ENCODE measurements at regions not wholly inside any gene's neighbourhood (a gene's known extent, or its start where the extent isn't known, plus 50 kb on each side); places are given as distances from the start of the nearest gene placed in this dataset.
A peak's percentile ranks its signal among the peaks of the same experiment; 100 is the strongest.
"Not testable (repeated sequence)": the region's sequence is repeated elsewhere in the genome, so short reads cannot be mapped to it uniquely, and the experiment has no call there.

GRCh38 chr14:37779480-37779879 is 184.1 kb downstream of the TTC6 start:
- Histone ChIP-seq H3K27me3 (ENCODE audit: insufficient read depth, low read length) (no peaks in the 10 kb centered on the region), H2AFZ (ENCODE audit: low read length) (no peak overlapping the region), H3K4me2 (ENCODE audit: insufficient read depth, low read length) (no peak overlapping the region), H4K20me1 (ENCODE audit: insufficient read depth, low read length) (no peaks in the 10 kb centered on the region), H3K9me3 (ENCODE audit: low read depth, low read length) (no peaks in the 10 kb centered on the region), H3K79me2 (ENCODE audit: insufficient read depth, low read length) (no peaks in the 10 kb centered on the region), H3K27ac (ENCODE audit: low read depth, low read length) (no peak overlapping the region), H3K4me1 (ENCODE audit: insufficient read depth, low read length) (no peaks in the 10 kb centered on the region), H3K36me3 (ENCODE audit: insufficient read depth, low read length) (no peaks in the 10 kb centered on the region), H3K4me3 (ENCODE audit: insufficient read depth, low read length) (no peak overlapping the region)
- TF ChIP-seq, protein P1, sequence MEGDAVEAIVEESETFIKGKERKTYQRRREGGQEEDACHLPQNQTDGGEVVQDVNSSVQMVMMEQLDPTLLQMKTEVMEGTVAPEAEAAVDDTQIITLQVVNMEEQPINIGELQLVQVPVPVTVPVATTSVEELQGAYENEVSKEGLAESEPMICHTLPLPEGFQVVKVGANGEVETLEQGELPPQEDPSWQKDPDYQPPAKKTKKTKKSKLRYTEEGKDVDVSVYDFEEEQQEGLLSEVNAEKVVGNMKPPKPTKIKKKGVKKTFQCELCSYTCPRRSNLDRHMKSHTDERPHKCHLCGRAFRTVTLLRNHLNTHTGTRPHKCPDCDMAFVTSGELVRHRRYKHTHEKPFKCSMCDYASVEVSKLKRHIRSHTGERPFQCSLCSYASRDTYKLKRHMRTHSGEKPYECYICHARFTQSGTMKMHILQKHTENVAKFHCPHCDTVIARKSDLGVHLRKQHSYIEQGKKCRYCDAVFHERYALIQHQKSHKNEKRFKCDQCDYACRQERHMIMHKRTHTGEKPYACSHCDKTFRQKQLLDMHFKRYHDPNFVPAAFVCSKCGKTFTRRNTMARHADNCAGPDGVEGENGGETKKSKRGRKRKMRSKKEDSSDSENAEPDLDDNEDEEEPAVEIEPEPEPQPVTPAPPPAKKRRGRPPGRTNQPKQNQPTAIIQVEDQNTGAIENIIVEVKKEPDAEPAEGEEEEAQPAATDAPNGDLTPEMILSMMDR (IDR thresholded peaks at IDR 0.05; ENCODE audit: extremely low read depth, low read depth, low read length), result no peak
- DNase-seq (ENCODE audit: insufficient read length, low spot score, missing footprints), result peak; percentile 15

- H3K27ac ChIP-seq (ENCODE audit: low read depth, low read length); H3K9me3 ChIP-seq (ENCODE audit: low read depth, low read length); H4K20me1 ChIP-seq (ENCODE audit: insufficient read depth, low read length); H3K27me3 ChIP-seq (ENCODE audit: insufficient read depth, low read length); H3K36me3 ChIP-seq (ENCODE audit: insufficient read depth, low read length); H3K4me3 ChIP-seq (ENCODE audit: insufficient read depth, low read length); DNase-seq (ENCODE audit: insufficient read length, low spot score, missing footprints); H3K79me2 ChIP-seq (ENCODE audit: insufficient read depth, low read length); H3K4me1 ChIP-seq (ENCODE audit: insufficient read depth, low read length); H3K4me2 ChIP-seq (ENCODE audit: insufficient read depth, low read length); H2AFZ ChIP-seq (ENCODE audit: low read length): not testable (repeated sequence)
Measured at GRCh38 chr14:37780731-37781130, 185.3 kb downstream of the TTC6 start.

DNA sequence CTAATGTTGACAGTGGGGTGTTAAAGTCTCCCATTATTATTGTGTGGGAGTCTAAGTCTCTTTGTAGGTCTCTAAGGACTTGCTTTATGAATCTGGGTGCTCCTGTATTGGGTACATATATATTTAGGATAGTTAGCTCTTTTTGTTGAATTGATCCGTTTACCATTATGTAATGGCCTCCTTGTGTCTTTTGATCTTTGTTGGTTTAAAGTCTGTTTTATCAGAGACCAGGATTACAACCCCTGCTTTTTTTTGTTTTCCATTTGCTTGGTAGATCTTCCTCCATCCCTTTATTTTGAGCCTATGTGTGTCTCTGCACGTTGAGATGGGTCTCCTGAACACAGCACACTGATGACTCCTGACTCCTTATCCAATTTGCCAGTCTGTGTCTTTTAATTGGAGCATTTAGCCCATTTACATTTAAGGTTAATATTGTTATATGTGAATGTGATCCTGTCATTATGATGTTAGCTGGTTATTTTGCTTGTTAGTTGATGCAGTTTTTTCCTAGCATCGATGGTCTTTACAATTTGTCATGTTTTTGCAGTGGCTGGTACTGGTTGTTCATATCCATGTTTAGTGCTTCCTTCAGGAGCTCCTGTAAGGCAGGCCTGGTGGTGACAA is 188.9 kb downstream of the TTC6 start:
- not testable (repeated sequence) for H3K4me2 ChIP-seq (ENCODE audit: insufficient read depth, low read length); H4K20me1 ChIP-seq (ENCODE audit: insufficient read depth, low read length); H3K79me2 ChIP-seq (ENCODE audit: insufficient read depth, low read length); DNase-seq (ENCODE audit: insufficient read length, low spot score, missing footprints); H2AFZ ChIP-seq (ENCODE audit: low read length); H3K36me3 ChIP-seq (ENCODE audit: insufficient read depth, low read length); H3K9me3 ChIP-seq (ENCODE audit: low read depth, low read length); H3K4me3 ChIP-seq (ENCODE audit: insufficient read depth, low read length); H3K27ac ChIP-seq (ENCODE audit: low read depth, low read length); H3K4me1 ChIP-seq (ENCODE audit: insufficient read depth, low read length); H3K27me3 ChIP-seq (ENCODE audit: insufficient read depth, low read length)

DNA sequence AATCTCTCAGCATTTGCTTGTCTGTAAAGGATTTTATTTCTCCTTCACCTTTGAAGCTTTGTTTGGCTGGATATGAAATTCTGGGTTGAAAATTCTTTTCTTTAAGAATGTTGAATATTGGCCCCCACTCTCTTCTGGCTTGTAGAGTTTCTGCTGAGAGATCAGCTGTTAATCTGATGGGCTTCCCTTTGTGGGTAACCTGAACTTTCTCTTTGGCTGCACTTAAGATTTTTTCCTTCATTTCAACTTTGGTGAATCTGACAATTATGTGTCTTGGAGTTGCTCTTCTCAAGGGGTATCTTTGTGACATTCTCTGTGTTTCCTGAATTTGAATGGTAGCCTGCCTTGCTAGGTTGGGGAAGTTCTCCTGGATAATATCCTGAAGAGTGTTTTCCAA is 189.4 kb downstream of the TTC6 start:
- not testable (repeated sequence) for H3K36me3 ChIP-seq (ENCODE audit: insufficient read depth, low read length); H3K4me1 ChIP-seq (ENCODE audit: insufficient read depth, low read length)

GRCh38 chr14:37785298-37785697 is 189.9 kb downstream of the TTC6 start:
- not testable (repeated sequence) for H3K4me3 ChIP-seq (ENCODE audit: insufficient read depth, low read length); H3K79me2 ChIP-seq (ENCODE audit: insufficient read depth, low read length); H2AFZ ChIP-seq (ENCODE audit: low read length); H3K36me3 ChIP-seq (ENCODE audit: insufficient read depth, low read length); DNase-seq (ENCODE audit: insufficient read length, low spot score, missing footprints); H3K27ac ChIP-seq (ENCODE audit: low read depth, low read length); H3K9me3 ChIP-seq (ENCODE audit: low read depth, low read length); H4K20me1 ChIP-seq (ENCODE audit: insufficient read depth, low read length); H3K4me2 ChIP-seq (ENCODE audit: insufficient read depth, low read length); H3K27me3 ChIP-seq (ENCODE audit: insufficient read depth, low read length); H3K4me1 ChIP-seq (ENCODE audit: insufficient read depth, low read length)

More for the DNA sequence above, 189.4 kb downstream of the TTC6 start:
- not testable (repeated sequence) for H3K4me3 ChIP-seq (ENCODE audit: insufficient read depth, low read length); H3K79me2 ChIP-seq (ENCODE audit: insufficient read depth, low read length); H3K4me2 ChIP-seq (ENCODE audit: insufficient read depth, low read length); H3K27ac ChIP-seq (ENCODE audit: low read depth, low read length); H3K27me3 ChIP-seq (ENCODE audit: insufficient read depth, low read length); H2AFZ ChIP-seq (ENCODE audit: low read length); H3K9me3 ChIP-seq (ENCODE audit: low read depth, low read length); H4K20me1 ChIP-seq (ENCODE audit: insufficient read depth, low read length); DNase-seq (ENCODE audit: insufficient read length, low spot score, missing footprints)

- H3K36me3 ChIP-seq (ENCODE audit: insufficient read depth, low read length); H4K20me1 ChIP-seq (ENCODE audit: insufficient read depth, low read length); H3K4me2 ChIP-seq (ENCODE audit: insufficient read depth, low read length); H3K4me3 ChIP-seq (ENCODE audit: insufficient read depth, low read length); DNase-seq (ENCODE audit: insufficient read length, low spot score, missing footprints); H3K4me1 ChIP-seq (ENCODE audit: insufficient read depth, low read length); H3K9me3 ChIP-seq (ENCODE audit: low read depth, low read length); H2AFZ ChIP-seq (ENCODE audit: low read length); H3K27me3 ChIP-seq (ENCODE audit: insufficient read depth, low read length); H3K79me2 ChIP-seq (ENCODE audit: insufficient read depth, low read length); H3K27ac ChIP-seq (ENCODE audit: low read depth, low read length): not testable (repeated sequence)
Measured at GRCh38 chr14:37786114-37786625, 190.7 kb downstream of the TTC6 start.
